ENCODE measurements at regions not wholly inside any gene's neighbourhood (a gene's known extent, or its start where the extent isn't known, plus 50 kb on each side); places are given as distances from the start of the nearest gene placed in this dataset.
A peak's percentile ranks its signal among the peaks of the same experiment; 100 is the strongest.

DNA sequence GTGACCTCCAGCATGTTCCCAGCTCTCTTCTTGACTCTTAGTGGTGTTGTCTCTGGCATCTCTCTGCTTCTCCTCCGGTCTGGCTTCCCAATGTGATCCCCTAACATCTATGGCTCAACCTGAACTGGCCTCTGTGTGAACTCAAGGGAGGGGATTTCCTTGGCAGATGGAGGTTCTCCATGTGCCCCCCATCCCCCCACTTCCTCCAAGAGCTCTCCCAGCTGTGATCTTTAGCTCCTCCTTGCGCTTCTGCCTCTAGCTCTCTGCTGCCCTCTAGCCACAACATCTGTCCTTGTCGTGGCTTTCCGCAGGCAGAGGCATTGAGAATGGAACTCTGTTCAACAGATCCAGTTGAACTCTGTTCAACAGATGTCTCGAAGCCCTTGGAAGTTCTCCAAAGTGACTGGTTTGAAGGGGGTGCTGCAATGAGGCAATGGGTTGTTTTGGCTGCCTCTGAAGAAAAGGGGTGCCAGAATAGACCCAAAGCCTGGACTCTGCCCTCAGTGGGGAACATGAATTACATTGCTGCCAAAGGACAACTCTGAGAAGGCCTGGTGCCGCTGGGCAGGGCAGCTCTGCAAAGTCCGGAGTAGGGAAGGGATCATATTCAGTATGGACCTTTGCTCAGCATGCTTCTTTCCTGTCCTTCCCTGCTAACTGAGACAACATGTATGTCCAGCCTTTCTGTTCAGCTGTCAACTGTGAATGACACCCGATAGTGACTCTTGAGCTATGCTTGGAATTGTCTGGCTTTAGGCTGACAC is 61.9 kb downstream of the ADM start:
- POLR2A ChIA-PET: interaction anchor here (0.6 to 0.9 kb wide), 2 partner anchors 62 to 1799 kb away, joined by 3 to 5 read pairs; partner anchors contain the start of gene ADM
- Histone ChIP-seq H3K9me3 (ENCODE audit: control insufficient read depth, insufficient read depth, low read depth, low read length) (no peaks in the 10 kb centered on the region), H3K4me1 (ENCODE audit: control insufficient read depth, insufficient read depth, low read length) (peaks cover 9% of the 10 kb centered on the region), H3K36me3 (ENCODE audit: control insufficient read depth, insufficient read depth, low read length) (no peaks in the 10 kb centered on the region), H3K4me3 (ENCODE audit: low read depth in 2 of 2, low read length in 2 of 2) (peak overlapping the region in 1 of 2 experiments; percentile 12; a peak in 1 of 4 replicates), H3K27ac (ENCODE audit: low read length) (peak overlapping the region; percentile 57; the same call in 1 of the 2 replicates), H3K27me3 (ENCODE audit: control insufficient read depth, insufficient read depth, low read length) (no peaks in the 10 kb centered on the region)
- CTCF ChIA-PET: interaction anchor here (0.5 to 1.7 kb wide), 14 partner anchors 9 to 784 kb away, joined by 3 to 24 read pairs (median 4); partner anchors contain the start of gene ADM
- intact Hi-C loops (cut with micrococcal nuclease; ENCODE audit: unreplicated experiment) (no loop called here), in situ Hi-C loops (cut with HindIII; ENCODE audit: low pct_unique_long_range_greater_than_20kb, low sequenced_read_pairs) (no loop called here)
- ATAC-seq (peak; percentile 95), DNase-seq (ENCODE audit: low read depth, low spot score) (peak; percentile 85)
- no TSS peak for BruUV-seq (replicated peaks)
- TF ChIP-seq TCF7L2 (IDR thresholded peaks at IDR 0.05; ENCODE audit: low read depth, low read length): no peak
- TF ChIP-seq SIN3A (IDR thresholded peaks at IDR 0.05; ENCODE audit: borderline replicate concordance, insufficient read depth, low read depth, low read length): no peak
- peak; percentile 61 for TF ChIP-seq POLR2AphosphoS5 (IDR thresholded peaks at IDR 0.05; ENCODE audit: low read depth, low read length)
- 0 out of 4 replicates have a peak, but pooled peaks of 1 of the 2 experiments have one; percentile 34 for TF ChIP-seq REST (IDR thresholded peaks at IDR 0.05; ENCODE audit: insufficient read depth in 1 of 2, low read depth in 2 of 2, low read length in 1 of 2)
- TF ChIP-seq, protein P1, sequence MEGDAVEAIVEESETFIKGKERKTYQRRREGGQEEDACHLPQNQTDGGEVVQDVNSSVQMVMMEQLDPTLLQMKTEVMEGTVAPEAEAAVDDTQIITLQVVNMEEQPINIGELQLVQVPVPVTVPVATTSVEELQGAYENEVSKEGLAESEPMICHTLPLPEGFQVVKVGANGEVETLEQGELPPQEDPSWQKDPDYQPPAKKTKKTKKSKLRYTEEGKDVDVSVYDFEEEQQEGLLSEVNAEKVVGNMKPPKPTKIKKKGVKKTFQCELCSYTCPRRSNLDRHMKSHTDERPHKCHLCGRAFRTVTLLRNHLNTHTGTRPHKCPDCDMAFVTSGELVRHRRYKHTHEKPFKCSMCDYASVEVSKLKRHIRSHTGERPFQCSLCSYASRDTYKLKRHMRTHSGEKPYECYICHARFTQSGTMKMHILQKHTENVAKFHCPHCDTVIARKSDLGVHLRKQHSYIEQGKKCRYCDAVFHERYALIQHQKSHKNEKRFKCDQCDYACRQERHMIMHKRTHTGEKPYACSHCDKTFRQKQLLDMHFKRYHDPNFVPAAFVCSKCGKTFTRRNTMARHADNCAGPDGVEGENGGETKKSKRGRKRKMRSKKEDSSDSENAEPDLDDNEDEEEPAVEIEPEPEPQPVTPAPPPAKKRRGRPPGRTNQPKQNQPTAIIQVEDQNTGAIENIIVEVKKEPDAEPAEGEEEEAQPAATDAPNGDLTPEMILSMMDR (IDR thresholded peaks at IDR 0.05): peak; percentile 98

- no peak overlapping the region for H3K27ac ChIP-seq (ENCODE audit: low read length)
- BruUV-seq (replicated peaks): no TSS peak
- no peaks in the 10 kb centered on the region for H3K4me1 ChIP-seq (ENCODE audit: control insufficient read depth, insufficient read depth, low read length)
- ATAC-seq (no peak), DNase-seq (ENCODE audit: low read depth, low spot score) (no peak)
- intact Hi-C loops (cut with micrococcal nuclease; ENCODE audit: unreplicated experiment) (no loop called here), in situ Hi-C loops (cut with HindIII; ENCODE audit: low pct_unique_long_range_greater_than_20kb, low sequenced_read_pairs) (no loop called here)
- H3K27me3 ChIP-seq (ENCODE audit: control insufficient read depth, insufficient read depth, low read length): no peaks in the 10 kb centered on the region
- no peaks in the 10 kb centered on the region for H3K9me3 ChIP-seq (ENCODE audit: control insufficient read depth, insufficient read depth, low read depth, low read length)
- TF ChIP-seq SIN3A (IDR thresholded peaks at IDR 0.05; ENCODE audit: borderline replicate concordance, insufficient read depth, low read depth, low read length): no peak
- TF ChIP-seq, protein P1 (IDR thresholded peaks at IDR 0.05): no peak
- TF ChIP-seq TCF7L2 (IDR thresholded peaks at IDR 0.05; ENCODE audit: low read depth, low read length): no peak
- no peak for TF ChIP-seq REST (IDR thresholded peaks at IDR 0.05; ENCODE audit: insufficient read depth in 1 of 2, low read depth in 2 of 2, low read length in 1 of 2)
- TF ChIP-seq POLR2AphosphoS5 (IDR thresholded peaks at IDR 0.05; ENCODE audit: low read depth, low read length): no peak
- POLR2A ChIA-PET: no interaction called here
- H3K4me3 ChIP-seq (ENCODE audit: low read depth in 2 of 2, low read length in 2 of 2): no peak overlapping the region
- CTCF ChIA-PET: interaction anchor here (0.6 kb wide), 1 partner anchor 68 kb away, joined by 3 read pairs; no protein-coding TSS in a partner anchor
- H3K36me3 ChIP-seq (ENCODE audit: control insufficient read depth, insufficient read depth, low read length): no peaks in the 10 kb centered on the region
These were observed 67.2 kb downstream of the ADM start for GRCh38 chr11:10371926-10372641.
